ACHN (cell line): ENCODE measurements at regions not wholly inside any gene's neighbourhood (a gene's known extent, or its start where the extent isn't known, plus 50 kb on each side); places are given as distances from the start of the nearest gene placed in this dataset.
"Not testable (repeated sequence)": the region's sequence is repeated elsewhere in the genome, so short reads cannot be mapped to it uniquely, and the experiment has no call there.

Experiments
- DNase-seq: peaks from one replicate; pipeline ENCODE4 v3.0.0-alpha.2; 2015
- in situ Hi-C: cut with HindIII; loops from 2 replicates; pipeline ENCODE4 v1.10.0; 2017; ENCODE audit warnings: low sequenced_read_pairs, low pct_ligation_motif_present, low pct_unique_long_range_greater_than_20kb

DNA sequence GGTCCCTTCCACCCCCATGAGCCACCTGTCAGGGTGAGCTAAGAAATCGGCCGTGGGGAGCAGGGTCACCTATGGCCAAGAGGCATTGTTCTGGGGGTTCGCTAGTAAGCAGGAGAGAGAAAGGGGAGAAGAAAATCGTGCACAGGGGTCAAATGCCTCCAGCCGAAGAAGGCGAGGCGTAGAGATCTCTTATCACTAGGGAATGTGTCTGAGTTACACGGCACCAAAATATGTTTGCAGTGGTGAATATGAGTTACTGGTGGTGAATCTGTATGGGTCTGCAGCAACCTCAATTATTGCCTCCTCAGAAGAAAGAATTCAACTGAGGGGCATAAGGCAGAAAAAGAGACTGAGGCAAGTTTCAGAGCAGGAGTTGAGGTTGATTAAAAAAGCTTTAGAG is 54.2 kb upstream of the RABGAP1L start:
- in situ Hi-C loops: no loop called here
- no peak for DNase-seq

DNA sequence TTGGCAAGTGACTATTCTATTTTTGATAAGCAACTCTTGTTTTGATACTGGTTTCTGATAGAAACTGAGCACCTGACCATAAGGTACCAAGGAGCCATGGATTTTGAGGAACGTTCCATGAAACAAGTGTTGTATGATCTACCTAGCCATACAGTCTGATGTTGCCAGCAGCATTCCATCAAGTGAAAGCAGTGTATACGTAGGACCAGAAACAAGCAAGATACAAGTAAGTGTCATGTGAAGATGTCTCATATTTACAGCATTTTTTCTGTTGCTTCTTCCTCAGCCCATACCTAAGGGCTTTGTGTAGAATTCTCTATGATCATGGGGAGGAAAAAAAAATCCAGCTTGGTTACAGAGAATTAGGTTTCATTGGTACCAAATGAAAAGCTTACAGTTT is 55.6 kb upstream of the RABGAP1L start:
- DNase-seq: no peak
- in situ Hi-C loops: no loop called here

DNA sequence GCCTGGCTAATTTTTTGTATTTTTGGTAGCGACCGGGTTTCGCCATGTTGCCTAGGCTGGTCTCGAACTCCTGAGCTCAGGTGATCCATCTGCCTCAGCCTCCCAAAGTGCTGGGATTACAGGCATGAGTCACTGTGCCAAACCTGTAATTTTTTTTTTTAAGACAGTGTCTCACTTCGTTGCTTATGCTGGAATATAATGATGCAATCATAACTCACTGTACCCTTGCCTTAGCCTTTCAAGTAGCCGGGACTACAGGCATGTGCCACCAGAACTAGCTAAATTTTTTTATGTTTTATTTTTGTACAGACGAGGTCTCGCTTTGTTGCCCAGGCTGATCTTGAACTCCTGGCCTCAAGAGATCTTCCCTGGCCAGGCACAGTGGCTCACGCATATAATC is 57.3 kb upstream of the RABGAP1L start:
- DNase-seq, in situ Hi-C loops: not testable (repeated sequence)

DNA sequence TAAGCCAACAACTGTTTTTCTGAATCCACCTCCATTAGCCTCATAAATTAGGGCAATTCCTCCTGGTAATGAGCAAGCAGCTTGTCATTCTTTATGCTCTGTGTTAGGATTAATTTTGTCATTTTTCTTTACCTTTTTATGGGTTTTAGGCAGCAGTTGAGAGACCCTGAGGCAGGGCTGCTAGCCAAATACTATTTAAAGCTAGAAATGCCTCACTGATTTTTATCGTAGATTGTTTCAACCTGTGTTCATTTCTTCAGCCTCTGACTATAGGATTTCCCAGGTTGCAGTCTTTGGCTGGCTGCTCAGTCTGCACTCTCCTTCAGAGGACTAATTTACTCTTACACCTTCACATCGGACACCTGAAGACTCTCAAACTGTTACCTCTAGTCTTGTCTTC is 61.9 kb upstream of the RABGAP1L start:
- no peak for DNase-seq
- in situ Hi-C loops: no loop called here

DNA sequence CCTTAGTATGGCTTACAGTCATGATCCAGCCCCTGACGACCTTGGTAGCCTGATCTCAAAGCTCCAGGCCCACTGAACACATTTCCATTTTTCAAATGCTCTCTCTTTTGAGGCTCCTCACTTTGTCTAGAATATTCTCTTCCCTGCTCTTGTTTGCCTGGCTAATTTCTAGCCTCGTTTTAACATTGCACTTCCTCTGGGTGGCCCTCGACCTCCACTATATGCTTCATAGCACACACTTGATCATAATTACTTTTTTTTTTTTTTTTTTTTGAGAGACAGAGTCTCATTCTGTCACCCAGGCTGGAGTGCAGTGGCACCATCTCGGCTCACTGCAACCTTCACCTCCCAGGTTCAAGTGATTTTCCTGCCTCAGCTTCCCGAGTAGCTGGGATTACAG is 65.5 kb upstream of the RABGAP1L start:
- in situ Hi-C loops, DNase-seq: not testable (repeated sequence)

DNA sequence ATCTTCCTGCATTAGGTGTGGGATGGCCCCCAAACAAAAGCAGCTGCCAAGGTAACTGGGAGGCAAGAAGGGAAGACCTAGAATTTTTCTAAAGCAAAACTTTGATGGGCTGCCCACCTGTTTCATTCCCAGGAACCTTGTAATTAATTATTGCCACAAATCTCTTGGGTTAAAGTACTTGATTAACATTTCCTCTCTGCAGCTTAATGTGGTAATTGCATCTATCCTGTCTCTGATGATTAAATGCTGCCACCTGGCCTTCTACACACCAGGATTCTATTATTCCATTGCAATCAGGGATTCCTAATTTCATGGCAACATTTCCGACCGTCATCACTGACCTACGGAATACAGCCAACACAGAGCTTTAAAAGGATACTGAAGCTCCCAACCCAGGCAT is 68.3 kb upstream of the RC3H1 start:
- DNase-seq: no peak
- in situ Hi-C loops: no loop called here

GRCh38 chr1:174080819-174081218 is 58.7 kb upstream of the RC3H1 start:
- in situ Hi-C loops: no loop called here
- no peak for DNase-seq

DNA sequence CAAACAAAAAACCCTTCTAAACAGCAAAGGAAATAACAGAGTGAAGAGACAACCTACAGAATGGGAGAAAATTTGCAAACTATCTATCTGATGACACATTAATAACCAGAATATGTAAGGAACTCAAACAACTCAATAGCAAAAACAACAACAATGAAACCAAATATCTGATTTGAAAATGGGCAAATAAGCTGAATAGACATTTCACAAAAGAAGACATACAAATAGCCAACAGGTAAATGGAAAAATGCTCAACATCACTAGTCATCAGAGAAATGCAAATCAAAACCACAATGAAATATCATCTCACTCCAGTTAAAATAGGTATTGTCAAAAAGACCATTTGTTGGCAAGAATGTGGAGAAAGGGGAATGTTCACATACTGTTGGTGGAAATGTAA is 57.6 kb upstream of the RC3H1 start:
- DNase-seq: no peak
- in situ Hi-C loops: no loop called here

DNA sequence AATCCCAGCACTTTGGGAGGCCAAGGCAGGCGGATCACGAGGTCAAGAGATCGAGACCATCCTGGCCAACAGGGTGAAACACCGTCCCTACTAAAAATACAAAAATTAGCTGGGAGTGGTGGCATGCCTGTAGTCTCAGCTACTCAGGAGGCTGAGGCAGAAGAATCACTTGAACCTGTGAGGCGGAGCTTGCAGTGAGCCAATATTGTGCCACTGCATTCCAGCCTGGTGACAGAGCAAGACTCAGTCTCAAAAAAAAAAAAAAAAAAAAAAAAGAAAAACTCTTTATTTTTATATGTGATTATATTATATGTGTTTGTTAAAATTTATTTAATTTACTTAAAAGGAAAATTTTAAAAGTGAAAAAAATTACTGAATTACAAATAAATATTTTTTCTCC is 56.8 kb upstream of the RC3H1 start:
- in situ Hi-C loops, DNase-seq: not testable (repeated sequence)

DNA sequence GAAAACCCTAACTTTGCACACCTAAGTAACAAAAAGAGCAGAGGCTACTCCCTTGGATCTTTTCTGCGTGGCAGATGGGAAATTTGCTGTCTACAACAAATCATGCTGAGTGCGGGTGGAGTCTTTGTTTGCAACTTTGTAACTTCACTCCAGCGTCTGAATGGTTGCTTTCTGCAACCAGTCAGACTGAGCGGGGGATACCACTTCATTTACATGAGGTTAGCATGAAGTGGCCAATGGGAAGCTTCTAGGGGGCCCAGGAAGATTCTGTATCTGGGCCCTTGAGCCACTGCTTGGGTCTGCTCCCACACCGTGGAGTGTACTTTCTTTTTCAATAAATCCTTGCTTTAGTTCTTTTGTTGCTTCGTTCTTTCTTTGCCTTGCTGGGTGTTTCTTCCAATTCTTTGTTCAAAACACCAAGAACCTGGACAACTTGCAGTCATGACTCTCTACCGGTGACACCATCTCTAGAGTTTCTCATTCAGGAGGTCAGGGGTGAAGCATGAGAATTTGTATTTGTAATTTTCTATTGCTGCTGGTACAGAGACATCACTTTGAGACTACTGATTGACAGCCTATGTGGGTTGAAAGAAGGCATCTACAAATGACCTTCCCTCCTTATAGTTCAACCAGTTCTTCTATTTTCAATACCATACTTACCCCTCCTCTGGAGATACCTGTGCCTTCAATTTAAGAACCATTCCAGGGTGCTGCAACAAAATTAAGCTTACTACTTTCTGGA is 55.8 kb upstream of the RC3H1 start:
- in situ Hi-C loops: no loop called here
- DNase-seq: no peak

GRCh38 chr1:174075245-174075692 is 53.1 kb upstream of the RC3H1 start:
- in situ Hi-C loops: no loop called here
- no peak for DNase-seq

DNA sequence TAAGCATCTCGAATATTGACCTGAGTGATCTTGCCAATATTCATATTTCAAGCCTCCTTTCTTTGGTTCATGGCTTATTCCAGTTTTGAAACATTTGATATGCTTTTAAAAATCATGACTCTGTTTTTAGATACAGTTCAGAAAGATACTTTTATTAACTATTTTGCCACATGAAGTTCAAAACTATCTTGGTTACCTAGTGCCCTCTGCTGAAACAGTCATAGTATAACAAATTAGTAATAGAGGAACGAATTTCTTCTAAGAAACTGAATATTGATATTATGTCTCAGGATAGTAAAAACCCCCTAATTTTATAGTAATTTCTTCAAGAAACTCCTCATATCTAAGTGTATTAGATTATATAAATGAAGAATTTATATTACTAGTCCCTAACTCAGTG is 52.6 kb upstream of the RC3H1 start:
- peak; percentile 29 for DNase-seq
- in situ Hi-C loops: no loop called here

- in situ Hi-C loops: no loop called here
- DNase-seq: no peak
Measured at GRCh38 chr1:174072581-174072980, 50.4 kb upstream of the RC3H1 start.
